ENCODE measurements at regions not wholly inside any gene's neighbourhood (a gene's known extent, or its start where the extent isn't known, plus 50 kb on each side); places are given as distances from the start of the nearest gene placed in this dataset.

- TF ChIP-seq SUPT20H (IDR thresholded peaks at IDR 0.05; ENCODE audit: borderline replicate concordance, control insufficient read depth, low read depth, low read length): no peak
- TF ChIP-seq FOS (IDR thresholded peaks at IDR 0.05; ENCODE audit: borderline replicate concordance, extremely low read depth, insufficient read length): peak; percentile 90
- peak; percentile 24 to 51 (median 41); a peak in 5 of 6 replicates for TF ChIP-seq CTCF (IDR thresholded peaks at IDR 0.05 in 2 of 3, conservative IDR thresholded peaks at IDR 0.05 in 1 of 3; ENCODE audit: control insufficient read depth in 2 of 3, extremely low read depth in 1 of 3, insufficient read depth in 1 of 3, low read depth in 3 of 3, low read length in 3 of 3)
- TF ChIP-seq LARP7 (IDR thresholded peaks at IDR 0.05): peak; percentile 39; the same call in 1 of the 2 replicates
- TF ChIP-seq BCL11A (IDR thresholded peaks at IDR 0.05; ENCODE audit: low read depth, low read length): no peak
- no peak for TF ChIP-seq ZSCAN29 (IDR thresholded peaks at IDR 0.05)
- TF ChIP-seq CREB1 (IDR thresholded peaks at IDR 0.05; ENCODE audit: low read depth): peak; percentile 89
- TF ChIP-seq CREM (IDR thresholded peaks at IDR 0.05; ENCODE audit: low read depth): peak; percentile 76
- TF ChIP-seq POU2F2 (IDR thresholded peaks at IDR 0.05; ENCODE audit: borderline replicate concordance, low read depth, low read length): peak; percentile 70; the same call in 1 of the 3 replicates
- no peak for TF ChIP-seq NR2C2 (IDR thresholded peaks at IDR 0.05; ENCODE audit: borderline replicate concordance, control insufficient read depth, insufficient read length, low read depth)
- TF ChIP-seq PRDM15 (CRISPR knock-in tag; IDR thresholded peaks at IDR 0.05): no peak
- TF ChIP-seq CUX1 (IDR thresholded peaks at IDR 0.05; ENCODE audit: insufficient replicate concordance, low read depth, low read length): no peak
- TF ChIP-seq BHLHE40 (IDR thresholded peaks at IDR 0.05; ENCODE audit: borderline replicate concordance in 1 of 2, low read depth in 2 of 2, low read length in 1 of 2): peak in 1 of 2 experiments; percentile 37; a peak in 2 of 4 replicates
- no peak for TF ChIP-seq E2F8 (IDR thresholded peaks at IDR 0.05; ENCODE audit: low read depth, partially characterized antibody)
Observed at GRCh38 chr19:37317403-37318209, 53.3 kb upstream of the ZNF527 start (continued).
